Osteocyte (in vitro differentiated cells): ENCODE measurements at regions not wholly inside any gene's neighbourhood (a gene's known extent, or its start where the extent isn't known, plus 50 kb on each side); places are given as distances from the start of the nearest gene placed in this dataset.

ENCODE experiments used
- DNase-seq: peaks from one replicate; pipeline ENCODE4 v3.0.0; 2021; ENCODE audit warnings: mixed read lengths; ENCODE audit not compliant: unreplicated experiment; ENCODE audit errors: extremely low spot score
- H3K27ac Mint-ChIP-seq: one replicate; pipeline ENCODE4 v1.8.0; 2021; ENCODE audit warnings: mild to moderate bottlenecking, mixed read lengths; ENCODE audit not compliant: unreplicated experiment
- H3K27me3 Mint-ChIP-seq: one replicate; pipeline ENCODE4 v1.8.0; 2021; ENCODE audit warnings: mixed read lengths; ENCODE audit not compliant: unreplicated experiment
- H3K36me3 Mint-ChIP-seq: one replicate; pipeline ENCODE4 v1.8.0; 2021; ENCODE audit warnings: mixed read lengths; ENCODE audit not compliant: unreplicated experiment
- H3K4me1 Mint-ChIP-seq: one replicate; pipeline ENCODE4 v1.8.0; 2021; ENCODE audit warnings: mixed read lengths; ENCODE audit not compliant: unreplicated experiment
- H3K4me3 Mint-ChIP-seq: one replicate; pipeline ENCODE4 v1.8.0; 2021; ENCODE audit warnings: mild to moderate bottlenecking, moderate library complexity, mixed read lengths; ENCODE audit not compliant: unreplicated experiment
- H3K9me3 Mint-ChIP-seq: one replicate; pipeline ENCODE4 v1.8.0; 2021; ENCODE audit warnings: mixed read lengths; ENCODE audit not compliant: unreplicated experiment
- CTCF ChIP-seq: fragments of 200-600 bp; sonication (generic); IDR thresholded peaks from 2 replicates; pipeline ENCODE4 v1.5.0; 2021; ENCODE audit warnings: antibody characterized with exemption, mild to moderate bottlenecking, moderate library complexity

GRCh38 chr2:220348206-220348605 is 720.8 kb downstream of the SLC4A3 start:
- no peak for TF ChIP-seq CTCF
- Mint-ChIP-seq H3K27ac (no peak overlapping the region), H3K9me3 (no peaks in the 10 kb centered on the region), H3K36me3 (no peaks in the 10 kb centered on the region), H3K27me3 (no peaks in the 10 kb centered on the region), H3K4me3 (no peak overlapping the region), H3K4me1 (peaks cover 8% of the 10 kb centered on the region)
- no peak for DNase-seq

DNA sequence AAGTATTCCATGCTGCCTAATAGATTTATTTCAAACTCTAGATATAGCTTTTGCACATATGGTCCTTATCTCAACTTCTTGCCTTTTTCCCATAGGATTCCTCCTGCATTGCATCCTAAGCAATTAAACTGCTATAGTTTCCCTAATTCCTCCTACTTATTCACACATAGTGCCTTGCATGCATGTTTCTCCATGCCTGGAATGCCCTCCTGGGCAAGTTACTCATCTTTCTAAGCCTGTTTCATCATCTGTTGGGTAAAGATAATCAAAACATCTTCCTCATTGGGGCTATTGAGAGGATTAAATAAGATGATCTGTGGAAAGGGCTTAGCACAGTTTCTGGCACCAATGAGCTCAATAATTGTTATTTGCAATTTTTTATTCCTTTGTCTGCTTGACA is 726.5 kb downstream of the SLC4A3 start:
- no peak overlapping the region for H3K4me3 Mint-ChIP-seq
- peaks cover 19% of the 10 kb centered on the region for H3K27me3 Mint-ChIP-seq
- no peaks in the 10 kb centered on the region for H3K4me1 Mint-ChIP-seq
- no peak overlapping the region for H3K27ac Mint-ChIP-seq
- TF ChIP-seq CTCF, result no peak
- DNase-seq, result no peak
- no peaks in the 10 kb centered on the region for H3K9me3 Mint-ChIP-seq
- H3K36me3 Mint-ChIP-seq, result no peaks in the 10 kb centered on the region

DNA sequence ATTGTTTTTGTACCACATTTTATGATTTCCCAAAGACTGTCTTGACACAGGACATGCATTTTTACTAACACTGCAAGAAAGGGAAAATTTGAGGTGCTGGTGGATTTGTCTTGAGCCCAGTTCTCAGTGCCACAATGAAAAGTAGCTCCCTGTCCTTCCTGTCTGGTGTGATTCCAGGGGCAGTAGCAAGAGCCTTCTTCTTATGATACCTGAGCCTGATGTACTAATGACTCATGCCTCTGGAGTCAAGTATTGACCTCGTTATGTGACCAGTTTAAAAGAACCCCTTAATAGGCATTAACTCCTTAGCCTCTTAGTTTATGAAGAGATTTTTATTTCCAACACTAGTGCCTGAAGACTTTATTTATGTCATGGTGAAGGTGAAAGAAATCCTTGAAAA is 728.6 kb downstream of the SLC4A3 start:
- H3K9me3 Mint-ChIP-seq, result no peaks in the 10 kb centered on the region
- no peak overlapping the region for H3K27ac Mint-ChIP-seq
- peaks cover 19% of the 10 kb centered on the region for H3K27me3 Mint-ChIP-seq
- no peak for TF ChIP-seq CTCF
- no peaks in the 10 kb centered on the region for H3K36me3 Mint-ChIP-seq
- DNase-seq, result no peak
- H3K4me1 Mint-ChIP-seq, result no peaks in the 10 kb centered on the region
- no peak overlapping the region for H3K4me3 Mint-ChIP-seq

DNA sequence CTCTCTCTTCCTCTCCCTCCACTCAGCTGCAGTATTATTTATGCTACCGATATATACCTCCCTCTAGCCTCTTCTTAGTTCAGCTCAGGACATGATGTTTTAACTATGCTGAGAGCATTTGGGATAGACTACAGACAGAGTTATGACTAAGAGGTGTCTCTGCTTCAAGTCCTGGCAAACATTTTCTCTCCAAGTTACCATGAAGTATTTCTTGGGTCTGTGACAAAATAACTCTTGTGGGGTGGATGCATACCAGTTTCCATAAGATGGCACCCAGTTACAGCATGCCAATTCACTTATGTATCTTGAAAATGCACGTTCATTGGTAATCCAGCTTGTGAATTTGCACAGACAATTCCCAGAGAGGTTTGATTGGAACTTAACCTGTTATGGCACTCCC is 737.6 kb downstream of the SLC4A3 start:
- TF ChIP-seq CTCF, result no peak
- H3K36me3 Mint-ChIP-seq, result no peaks in the 10 kb centered on the region
- peaks cover 13% of the 10 kb centered on the region for H3K9me3 Mint-ChIP-seq
- peaks cover 9% of the 10 kb centered on the region for H3K27me3 Mint-ChIP-seq
- H3K4me1 Mint-ChIP-seq, result no peaks in the 10 kb centered on the region
- no peak overlapping the region for H3K4me3 Mint-ChIP-seq
- DNase-seq, result no peak
- no peak overlapping the region for H3K27ac Mint-ChIP-seq

- Mint-ChIP-seq H3K9me3 (peaks cover 11% of the 10 kb centered on the region), H3K27me3 (peaks cover 8% of the 10 kb centered on the region), H3K27ac (no peak overlapping the region), H3K36me3 (no peaks in the 10 kb centered on the region), H3K4me1 (no peaks in the 10 kb centered on the region), H3K4me3 (no peak overlapping the region)
- TF ChIP-seq CTCF, result no peak
- DNase-seq, result no peak
These were observed 739.3 kb downstream of the SLC4A3 start for GRCh38 chr2:220366765-220367164.
